Adrenal gland (tissue), 5 donors: ENCODE measurements at regions not wholly inside any gene's neighbourhood (a gene's known extent, or its start where the extent isn't known, plus 50 kb on each side); places are given as distances from the start of the nearest gene placed in this dataset.

ENCODE experiments used
- POLR2A ChIP-seq, 2 donors: fragments of 450-650 bp; IDR thresholded peaks; one replicate each; pipeline ENCODE4 v1.6.1; 2017; ENCODE audit warnings: antibody characterized with exemption in 2 of 2, mild to moderate bottlenecking in 2 of 2, moderate library complexity in 1 of 2
- TF ChIP-seq, protein P1 (sequence below), 6 experiments: fragments of 450-650 bp in 4 of 6; fragments of 200-600 bp in 2 of 6; sonication (generic) in 1 of 6; IDR thresholded peaks; 1 replicate in 5 of 6; 2 replicates in 1 of 6; pipeline versions ENCODE4 v1.5.1 to v1.8.0; 2016 to 2021; ENCODE audit warnings: antibody characterized with exemption in 6 of 6, mild to moderate bottlenecking in 2 of 6, moderate library complexity in 1 of 6
- donor health status: DM: no; HTN: no; CAD: no.

- no peak for TF ChIP-seq POLR2A (IDR thresholded peaks at IDR 0.05)
- TF ChIP-seq, protein P1, sequence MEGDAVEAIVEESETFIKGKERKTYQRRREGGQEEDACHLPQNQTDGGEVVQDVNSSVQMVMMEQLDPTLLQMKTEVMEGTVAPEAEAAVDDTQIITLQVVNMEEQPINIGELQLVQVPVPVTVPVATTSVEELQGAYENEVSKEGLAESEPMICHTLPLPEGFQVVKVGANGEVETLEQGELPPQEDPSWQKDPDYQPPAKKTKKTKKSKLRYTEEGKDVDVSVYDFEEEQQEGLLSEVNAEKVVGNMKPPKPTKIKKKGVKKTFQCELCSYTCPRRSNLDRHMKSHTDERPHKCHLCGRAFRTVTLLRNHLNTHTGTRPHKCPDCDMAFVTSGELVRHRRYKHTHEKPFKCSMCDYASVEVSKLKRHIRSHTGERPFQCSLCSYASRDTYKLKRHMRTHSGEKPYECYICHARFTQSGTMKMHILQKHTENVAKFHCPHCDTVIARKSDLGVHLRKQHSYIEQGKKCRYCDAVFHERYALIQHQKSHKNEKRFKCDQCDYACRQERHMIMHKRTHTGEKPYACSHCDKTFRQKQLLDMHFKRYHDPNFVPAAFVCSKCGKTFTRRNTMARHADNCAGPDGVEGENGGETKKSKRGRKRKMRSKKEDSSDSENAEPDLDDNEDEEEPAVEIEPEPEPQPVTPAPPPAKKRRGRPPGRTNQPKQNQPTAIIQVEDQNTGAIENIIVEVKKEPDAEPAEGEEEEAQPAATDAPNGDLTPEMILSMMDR (IDR thresholded peaks at IDR 0.05): no peak
These were observed 162.3 kb upstream of the MTPN start for GRCh38 chr7:136139417-136139816.
